OCI-LY1 (cell line): ENCODE measurements at regions not wholly inside any gene's neighbourhood (a gene's known extent, or its start where the extent isn't known, plus 50 kb on each side); places are given as distances from the start of the nearest gene placed in this dataset.

Experiments used
- H2AFZ ChIP-seq: fragments of 200-600 bp; sonication (generic), shearing (Covaris generic); 2 replicates; pipeline ENCODE4 v1.6.0; 2014; ENCODE audit warnings: antibody characterized with exemption, mild to moderate bottlenecking, low read length
- H3F3A ChIP-seq: fragments of 200-600 bp; sonication (generic), shearing (Covaris generic); 2 replicates; pipeline ENCODE4 v1.6.0; 2014; ENCODE audit warnings: mild to moderate bottlenecking, antibody characterized with exemption, low read length, moderate library complexity; ENCODE audit not compliant: insufficient read depth
- H3K27ac ChIP-seq: fragments of 200-600 bp; sonication (generic); 2 replicates; pipeline ENCODE4 v1.5.1; 2014; ENCODE audit warnings: low read length, mixed run types, mild to moderate bottlenecking, low read depth; ENCODE audit not compliant: poor library complexity, severe bottlenecking
- H3K27me3 ChIP-seq: fragments of 200-600 bp; sonication (generic); 2 replicates; pipeline ENCODE4 v1.6.0; 2014; ENCODE audit warnings: antibody characterized with exemption, mild to moderate bottlenecking, low read length, moderate library complexity; ENCODE audit not compliant: insufficient read depth
- H3K36me3 ChIP-seq: fragments of 200-600 bp; sonication (generic); 2 replicates; pipeline ENCODE4 v1.6.1; 2014; ENCODE audit warnings: mild to moderate bottlenecking, antibody characterized with exemption, low read length, moderate library complexity, mixed read lengths; ENCODE audit not compliant: insufficient read depth
- H3K4me1 ChIP-seq: fragments of 200-600 bp; sonication (generic); 2 replicates; pipeline ENCODE4 v1.5.1; 2014; ENCODE audit warnings: mild to moderate bottlenecking, low read length, moderate library complexity; ENCODE audit not compliant: insufficient read depth, severe bottlenecking
- H3K4me2 ChIP-seq: fragments of 200-600 bp; sonication (generic), shearing (Covaris generic); 2 replicates; pipeline ENCODE4 v1.6.1; 2014; ENCODE audit warnings: low read length
- H3K4me3 ChIP-seq: fragments of 200-600 bp; sonication (generic); 2 replicates; pipeline ENCODE4 v1.5.1; 2014; ENCODE audit warnings: low read length, low read depth, mild to moderate bottlenecking, mixed read lengths; ENCODE audit not compliant: poor library complexity, severe bottlenecking
- H3K79me2 ChIP-seq: fragments of 200-600 bp; shearing (Covaris generic); 2 replicates; pipeline ENCODE4 v1.6.1; 2016; ENCODE audit warnings: mixed run types, low read length, mixed read lengths; ENCODE audit not compliant: insufficient read depth
- H3K9ac ChIP-seq: fragments of 200-600 bp; sonication (generic), shearing (Covaris generic); 2 replicates; pipeline ENCODE4 v1.6.1; 2014; ENCODE audit warnings: mild to moderate bottlenecking, low read length, mixed read lengths
- H3K9me2 ChIP-seq: fragments of 200-600 bp; sonication (generic), shearing (Covaris generic); 2 replicates; pipeline ENCODE4 v1.6.1; 2014; ENCODE audit warnings: low read depth, mild to moderate bottlenecking, low read length, mixed read lengths
- H3K9me3 ChIP-seq: fragments of 200-600 bp; shearing (Covaris generic); 2 replicates; pipeline ENCODE4 v1.6.1; 2014; ENCODE audit warnings: low read length, mixed read lengths
- H4K20me1 ChIP-seq: fragments of 200-600 bp; sonication (generic), shearing (Covaris generic); 2 replicates; pipeline ENCODE4 v1.6.0; 2016; ENCODE audit warnings: mild to moderate bottlenecking, low read length; ENCODE audit not compliant: insufficient read depth
- EZH2 ChIP-seq: fragments of 200-600 bp; sonication (generic), shearing (Covaris generic); IDR thresholded peaks from 2 replicates; pipeline ENCODE4 v1.8.0; 2017; ENCODE audit warnings: borderline replicate concordance, mixed run types, mild to moderate bottlenecking, antibody characterized with exemption, low read length, moderate library complexity, mixed read lengths
- TF ChIP-seq, protein P1 (sequence below): fragments of 200-600 bp; sonication (generic), shearing (Covaris generic); IDR thresholded peaks from 2 replicates; pipeline ENCODE4 v1.5.1; 2017; ENCODE audit warnings: mild to moderate bottlenecking, antibody characterized with exemption, low read length, moderate library complexity, mixed read lengths

DNA sequence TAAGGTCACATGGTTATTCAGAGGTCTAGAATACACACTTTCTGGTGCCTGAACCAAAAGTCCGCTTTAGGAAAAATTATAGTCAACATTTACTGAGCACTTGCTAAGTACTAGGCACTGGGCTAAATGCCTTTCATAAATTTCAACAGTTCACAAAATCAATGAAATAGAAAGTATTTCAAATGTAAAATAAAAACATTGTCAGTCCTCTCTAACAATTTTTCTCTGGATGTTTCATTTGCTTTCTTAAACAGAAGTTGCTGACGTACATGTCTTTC, 61.7 kb downstream of the HHEX start:
- no peaks in the 10 kb centered on the region for H3K9me2 ChIP-seq
- H3K27ac ChIP-seq, result no peak overlapping the region
- no peak overlapping the region for H3K4me3 ChIP-seq
- no peak overlapping the region for H2AFZ ChIP-seq
- H4K20me1 ChIP-seq, result no peaks in the 10 kb centered on the region
- no peaks in the 10 kb centered on the region for H3K36me3 ChIP-seq
- H3K79me2 ChIP-seq, result no peaks in the 10 kb centered on the region
- H3K9me3 ChIP-seq, result no peaks in the 10 kb centered on the region
- TF ChIP-seq, protein P1, sequence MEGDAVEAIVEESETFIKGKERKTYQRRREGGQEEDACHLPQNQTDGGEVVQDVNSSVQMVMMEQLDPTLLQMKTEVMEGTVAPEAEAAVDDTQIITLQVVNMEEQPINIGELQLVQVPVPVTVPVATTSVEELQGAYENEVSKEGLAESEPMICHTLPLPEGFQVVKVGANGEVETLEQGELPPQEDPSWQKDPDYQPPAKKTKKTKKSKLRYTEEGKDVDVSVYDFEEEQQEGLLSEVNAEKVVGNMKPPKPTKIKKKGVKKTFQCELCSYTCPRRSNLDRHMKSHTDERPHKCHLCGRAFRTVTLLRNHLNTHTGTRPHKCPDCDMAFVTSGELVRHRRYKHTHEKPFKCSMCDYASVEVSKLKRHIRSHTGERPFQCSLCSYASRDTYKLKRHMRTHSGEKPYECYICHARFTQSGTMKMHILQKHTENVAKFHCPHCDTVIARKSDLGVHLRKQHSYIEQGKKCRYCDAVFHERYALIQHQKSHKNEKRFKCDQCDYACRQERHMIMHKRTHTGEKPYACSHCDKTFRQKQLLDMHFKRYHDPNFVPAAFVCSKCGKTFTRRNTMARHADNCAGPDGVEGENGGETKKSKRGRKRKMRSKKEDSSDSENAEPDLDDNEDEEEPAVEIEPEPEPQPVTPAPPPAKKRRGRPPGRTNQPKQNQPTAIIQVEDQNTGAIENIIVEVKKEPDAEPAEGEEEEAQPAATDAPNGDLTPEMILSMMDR, result no peak
- no peak for TF ChIP-seq EZH2
- H3K4me2 ChIP-seq, result no peak overlapping the region
- no peaks in the 10 kb centered on the region for H3F3A ChIP-seq
- H3K27me3 ChIP-seq, result no peaks in the 10 kb centered on the region
- peaks cover 9% of the 10 kb centered on the region for H3K4me1 ChIP-seq
- H3K9ac ChIP-seq, result no peak overlapping the region

DNA sequence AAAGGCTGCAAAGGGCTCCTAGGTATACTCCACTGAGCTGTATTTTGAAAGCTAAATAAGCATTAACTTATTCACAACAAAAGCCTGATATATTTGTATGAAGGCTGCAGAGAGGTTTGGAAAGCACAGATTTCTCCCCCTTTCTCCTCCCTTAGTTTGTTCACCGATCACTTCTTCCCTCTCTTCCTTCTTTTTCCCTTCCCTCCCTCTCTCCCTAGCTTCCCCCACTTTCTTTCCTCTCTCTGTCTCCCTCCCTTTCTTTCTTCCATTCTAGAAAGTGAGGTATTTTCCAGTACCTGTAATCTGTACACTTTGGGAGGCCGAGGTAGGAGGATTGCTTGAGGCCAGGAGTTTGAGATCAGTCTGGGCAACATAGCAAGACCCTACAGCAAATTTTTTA, 62.1 kb downstream of the HHEX start:
- Histone ChIP-seq H3K4me1 (peaks cover 13% of the 10 kb centered on the region), H4K20me1 (no peaks in the 10 kb centered on the region), H3F3A (peaks cover 3% of the 10 kb centered on the region; the same call in 1 of the 2 replicates), H3K36me3 (no peaks in the 10 kb centered on the region), H3K4me2 (no peak overlapping the region), H3K27ac (no peak overlapping the region), H2AFZ (no peak overlapping the region), H3K9me2 (no peaks in the 10 kb centered on the region), H3K79me2 (no peaks in the 10 kb centered on the region), H3K9me3 (no peaks in the 10 kb centered on the region), H3K9ac (no peak overlapping the region), H3K27me3 (no peaks in the 10 kb centered on the region), H3K4me3 (no peak overlapping the region)
- no peak for TF ChIP-seq EZH2
- TF ChIP-seq, protein P1, result no peak

DNA sequence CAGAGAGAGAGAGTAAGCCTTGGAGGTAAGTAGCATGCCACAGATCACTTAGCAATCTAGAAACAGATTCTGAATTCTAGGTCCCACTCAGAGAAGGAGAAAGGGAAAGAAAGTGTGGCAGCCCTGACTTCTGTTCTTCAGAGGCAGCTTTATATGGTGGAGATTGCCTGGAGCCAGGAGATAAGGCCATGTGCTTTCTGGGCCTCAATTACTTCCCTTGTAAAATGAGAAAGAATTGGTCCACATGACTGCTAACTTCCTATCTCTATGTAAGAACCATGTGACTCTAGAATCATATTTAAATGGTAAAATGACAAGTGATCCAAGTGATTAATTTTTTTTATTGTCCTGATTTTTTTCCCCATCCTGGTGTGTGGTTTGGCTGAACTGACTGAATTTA, 64.1 kb downstream of the HHEX start:
- no peak overlapping the region for H2AFZ ChIP-seq
- no peak overlapping the region for H3K4me2 ChIP-seq
- no peak overlapping the region for H3K9ac ChIP-seq
- no peaks in the 10 kb centered on the region for H3K27me3 ChIP-seq
- H3K9me3 ChIP-seq, result no peaks in the 10 kb centered on the region
- H3K4me1 ChIP-seq, result peaks cover 33% of the 10 kb centered on the region
- H4K20me1 ChIP-seq, result no peaks in the 10 kb centered on the region
- H3K27ac ChIP-seq, result no peak overlapping the region
- H3F3A ChIP-seq, result peaks cover 4% of the 10 kb centered on the region
- H3K79me2 ChIP-seq, result no peaks in the 10 kb centered on the region
- no peaks in the 10 kb centered on the region for H3K9me2 ChIP-seq
- TF ChIP-seq EZH2, result no peak
- TF ChIP-seq, protein P1, result no peak
- no peak overlapping the region for H3K4me3 ChIP-seq
- no peaks in the 10 kb centered on the region for H3K36me3 ChIP-seq
